Skin of body (tissue), 1 donor: ENCODE measurements at regions not wholly inside any gene's neighbourhood (a gene's known extent, or its start where the extent isn't known, plus 50 kb on each side); places are given as distances from the start of the nearest gene placed in this dataset.
"Not testable (repeated sequence)": the region's sequence is repeated elsewhere in the genome, so short reads cannot be mapped to it uniquely, and the experiment has no call there.

Experiments
- DNase-seq: peaks from one replicate; lab custom pipeline; 2025; lab: John Stamatoyannopoulos, UW

GRCh38 chr3:72281551-72281950, 496.6 kb upstream of the PROK2 start:
- no peak for DNase-seq

DNA sequence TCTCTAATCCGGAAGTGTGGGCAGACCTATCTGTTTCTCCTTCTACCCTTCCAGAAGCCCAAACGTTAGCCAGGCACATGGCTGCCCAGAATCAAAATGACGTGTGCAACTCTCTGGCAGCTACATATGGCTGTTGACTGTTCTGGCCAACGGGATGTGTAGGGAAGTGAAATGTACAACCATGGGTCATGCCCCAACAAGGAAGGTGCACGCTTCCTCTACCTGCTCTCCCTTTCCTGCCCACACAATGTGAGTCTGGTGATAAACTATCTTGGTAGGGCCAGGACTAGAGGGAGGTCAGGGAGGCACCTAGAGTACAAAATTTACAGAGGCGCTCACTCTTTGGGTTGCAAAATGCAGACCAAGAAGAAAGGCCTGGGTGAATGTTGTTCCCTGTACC, 495.9 kb upstream of the PROK2 start:
- no peak for DNase-seq

DNA sequence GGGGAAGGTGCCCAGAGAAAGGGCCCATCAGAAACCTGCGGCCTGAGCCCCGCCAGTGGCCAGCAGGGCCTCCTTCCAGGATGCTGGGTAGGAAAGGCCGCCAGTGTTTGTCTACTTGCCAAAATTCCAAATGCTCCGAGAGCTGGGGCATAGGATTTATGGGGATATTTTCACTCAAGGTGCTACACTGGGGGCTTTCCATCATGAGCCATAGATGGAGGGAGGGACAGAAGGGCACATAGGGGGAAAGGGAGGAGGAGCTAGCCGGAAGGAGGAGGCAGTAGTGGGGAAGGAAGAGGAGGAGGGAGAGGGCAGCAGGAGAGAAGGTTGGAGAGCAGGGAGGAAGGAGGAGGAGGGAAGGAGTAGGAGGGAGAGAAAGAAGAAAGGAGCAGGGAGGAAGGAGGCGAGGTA, 494.7 kb upstream of the PROK2 start:
- DNase-seq = no peak

- DNase-seq = no peak
These were observed 494.2 kb upstream of the PROK2 start for GRCh38 chr3:72279068-72279604.

DNA sequence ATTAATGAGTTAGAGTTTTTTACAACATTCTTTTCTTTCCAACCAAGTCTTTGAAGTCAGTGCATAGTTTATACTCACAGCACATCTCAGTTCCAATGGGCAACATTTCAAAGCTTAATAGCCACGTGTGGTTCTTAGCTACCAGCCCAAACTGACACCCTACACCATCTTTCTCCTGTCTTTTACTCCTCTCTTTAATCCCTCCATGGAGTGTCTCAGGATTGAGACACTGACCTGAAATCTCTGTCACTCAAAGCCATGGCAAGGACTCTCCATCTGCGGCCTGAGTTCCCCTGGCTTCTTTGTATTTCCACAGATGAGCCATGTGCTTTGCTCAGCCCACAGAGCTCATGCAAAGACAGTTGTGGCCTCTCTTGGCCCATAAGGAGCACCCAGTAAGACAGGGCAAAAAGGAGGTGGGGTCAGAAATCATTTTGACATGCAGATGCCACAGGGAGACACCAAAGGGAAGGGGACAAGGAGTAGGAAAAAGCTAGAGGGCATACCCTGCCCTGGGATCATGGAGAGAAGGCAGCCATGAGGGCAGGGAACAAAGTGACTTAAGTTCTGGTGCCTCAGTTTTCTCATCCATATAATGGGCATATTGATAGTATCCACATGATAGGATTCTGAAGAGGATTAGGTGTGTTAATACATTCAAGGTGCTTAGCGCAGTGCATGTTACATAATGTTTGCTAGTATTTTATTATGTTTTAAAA, 493.6 kb upstream of the PROK2 start:
- no peak for DNase-seq

DNA sequence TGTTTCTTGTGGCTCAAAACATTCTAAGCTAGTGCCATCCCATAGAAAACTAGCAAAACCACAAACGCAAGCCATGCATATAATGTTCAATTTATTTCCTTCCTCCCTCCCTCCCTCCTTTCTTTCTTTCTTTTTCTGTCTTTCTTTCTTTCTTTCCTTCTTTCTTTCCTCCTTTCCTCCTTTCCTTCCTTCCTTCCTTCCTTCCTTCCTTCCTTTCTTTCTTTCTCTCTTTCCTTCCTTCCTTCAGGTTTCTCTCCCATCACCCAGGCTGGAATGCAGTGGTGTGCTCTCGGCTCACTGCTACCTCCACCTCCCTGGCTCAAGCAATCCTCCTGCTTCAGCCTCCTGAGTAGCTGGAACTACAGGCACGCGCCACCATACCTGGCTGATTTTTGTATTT, 492.8 kb upstream of the PROK2 start:
- DNase-seq = no peak

DNA sequence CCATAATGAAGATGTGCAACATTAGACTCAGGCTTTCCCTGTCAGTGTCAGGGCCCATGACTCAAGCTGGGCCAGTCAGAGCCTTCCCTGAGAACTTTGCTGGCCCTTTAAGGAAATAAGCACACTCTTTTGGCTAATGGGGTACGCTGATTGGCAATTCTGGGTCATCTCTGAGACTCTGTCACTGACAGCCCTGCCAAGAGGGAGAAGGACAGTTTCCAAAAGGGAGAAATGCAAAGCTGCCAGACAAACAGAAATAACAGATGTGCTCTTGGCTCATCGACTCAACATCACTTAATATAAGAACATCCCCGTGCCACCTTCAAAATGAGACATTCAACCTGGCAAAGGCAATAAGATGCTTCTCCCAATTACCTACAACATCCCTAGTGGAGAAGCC, 491.9 kb upstream of the PROK2 start:
- no peak for DNase-seq

DNA sequence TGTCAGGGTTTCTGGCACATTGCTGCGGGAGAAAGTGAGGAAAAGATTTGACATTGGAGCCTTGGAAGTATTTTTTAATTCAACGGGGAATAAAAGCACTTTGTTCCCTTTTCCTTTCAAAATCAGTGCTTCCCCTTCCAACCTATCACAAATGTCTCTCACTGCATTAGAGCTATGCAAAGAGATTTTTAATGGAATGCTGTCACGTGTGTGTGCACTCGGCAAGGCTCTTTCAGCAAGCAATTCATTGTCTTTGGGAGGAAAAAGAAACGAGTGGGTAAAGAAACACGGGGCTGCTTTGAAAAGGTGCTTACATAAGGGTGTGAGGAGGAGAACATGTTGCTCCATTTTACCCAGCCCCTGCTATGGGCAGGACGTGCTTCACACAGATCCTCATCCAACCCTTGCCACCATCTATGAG, 490.4 kb upstream of the PROK2 start:
- no peak for DNase-seq

- DNase-seq = peak; percentile 49
These were observed 489.8 kb upstream of the PROK2 start for GRCh38 chr3:72274493-72275330.

GRCh38 chr3:72273615-72274014, 488.7 kb upstream of the PROK2 start:
- no peak for DNase-seq

DNA sequence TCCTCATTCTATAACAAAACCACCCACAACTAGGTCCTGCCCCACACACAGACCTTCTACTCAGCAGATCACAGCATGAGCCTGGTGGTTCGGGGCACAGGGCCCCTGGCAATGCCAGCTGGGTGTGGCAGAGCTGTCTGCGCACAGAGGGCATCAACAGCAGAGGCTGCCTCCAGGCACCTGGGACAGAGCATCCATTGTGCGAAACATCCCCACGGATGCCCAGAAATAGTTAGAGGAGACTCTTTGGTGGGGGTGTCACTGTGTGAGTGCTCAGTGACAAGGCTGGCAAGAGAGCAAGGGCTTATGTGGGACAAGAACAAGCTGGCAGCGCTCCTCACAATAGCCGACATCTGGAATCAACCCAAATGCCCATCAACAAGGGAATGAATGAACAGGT, 487.4 kb upstream of the PROK2 start:
- DNase-seq = no peak

DNA sequence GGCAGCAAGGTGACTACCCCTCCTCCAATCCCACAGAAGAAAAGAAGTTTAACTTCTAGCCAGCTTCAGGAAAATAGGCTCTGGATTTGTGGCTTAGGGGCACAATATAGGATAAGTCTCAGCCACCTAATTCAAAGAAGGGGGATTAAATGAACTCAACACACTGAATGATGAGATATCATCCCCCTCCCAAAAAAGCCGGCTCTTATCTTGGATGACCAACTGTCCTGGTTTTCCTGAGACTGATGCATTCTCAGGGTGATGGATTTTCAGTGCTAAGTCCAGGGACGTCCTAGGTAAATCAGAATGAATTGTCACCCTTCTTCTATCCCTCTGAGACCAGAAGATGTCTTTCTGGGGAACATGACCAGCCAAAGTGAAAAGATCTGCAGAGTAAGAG, 487.0 kb upstream of the PROK2 start:
- no peak for DNase-seq

GRCh38 chr3:72271216-72271615, 486.3 kb upstream of the PROK2 start:
- no peak for DNase-seq

- no peak for DNase-seq
These were observed 485.8 kb upstream of the PROK2 start for GRCh38 chr3:72270730-72271129.

DNA sequence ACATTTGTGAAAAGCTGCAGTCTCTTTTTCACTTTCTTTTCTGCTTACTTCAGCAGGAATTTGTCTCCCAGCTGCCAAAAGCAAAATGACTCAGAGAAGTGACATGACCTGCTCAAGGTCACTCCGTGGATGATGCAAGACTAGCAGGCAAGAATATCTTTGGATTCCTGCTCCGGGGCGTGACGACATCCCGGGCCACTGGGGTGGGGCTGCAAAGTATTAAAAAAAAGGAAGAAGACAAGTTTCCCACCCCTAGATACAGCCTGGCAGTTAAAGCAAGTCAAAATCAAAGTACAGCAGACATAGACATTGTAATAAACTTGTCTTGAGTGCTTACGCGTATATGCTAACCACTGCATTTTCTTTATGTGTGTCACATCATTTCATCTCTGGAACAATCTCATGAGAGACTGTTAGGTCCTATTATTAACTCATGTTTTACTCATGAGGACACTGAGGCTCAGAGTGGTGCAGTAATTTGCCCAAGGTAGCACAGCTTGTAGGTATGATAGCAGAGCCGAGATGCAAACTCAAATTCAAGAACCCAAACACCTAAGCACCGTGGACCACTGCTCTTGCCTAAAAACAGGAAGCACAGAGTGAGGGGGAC, 485.2 kb upstream of the PROK2 start:
- DNase-seq = peak; percentile 90

- peak; percentile 19 for DNase-seq
These were observed 484.5 kb upstream of the PROK2 start for GRCh38 chr3:72269475-72269874.

DNA sequence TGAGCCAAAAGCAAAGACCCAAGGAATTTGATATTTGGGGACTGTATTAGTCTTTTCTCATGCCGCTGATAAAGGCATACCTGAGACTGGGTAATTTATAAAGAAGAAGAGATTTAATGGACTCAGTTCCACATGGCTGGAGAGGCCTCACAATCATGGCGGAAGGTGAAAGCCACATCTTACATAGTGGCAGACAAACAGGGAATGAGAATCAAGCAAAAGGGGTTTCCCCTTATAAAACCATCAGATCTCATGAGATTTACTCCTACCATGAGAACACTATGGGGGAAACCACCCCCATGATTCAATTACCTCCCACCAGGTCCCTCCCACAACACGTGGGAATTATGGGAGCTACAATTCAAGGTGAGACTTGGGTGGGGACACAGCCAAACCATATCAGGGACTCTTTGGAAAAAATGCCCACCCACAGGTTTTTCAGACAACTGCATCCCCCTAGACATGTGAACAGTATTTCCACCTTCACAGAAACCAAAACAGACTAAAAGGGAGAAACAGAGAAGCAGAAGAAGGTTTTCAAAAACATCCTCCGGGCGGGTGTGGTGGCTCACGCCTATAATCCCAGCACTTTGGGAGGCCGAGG, 482.1 kb upstream of the PROK2 start:
- DNase-seq = not testable (repeated sequence)

GRCh38 chr3:72266016-72266370, 481.0 kb upstream of the PROK2 start:
- peak; percentile 27 for DNase-seq

DNA sequence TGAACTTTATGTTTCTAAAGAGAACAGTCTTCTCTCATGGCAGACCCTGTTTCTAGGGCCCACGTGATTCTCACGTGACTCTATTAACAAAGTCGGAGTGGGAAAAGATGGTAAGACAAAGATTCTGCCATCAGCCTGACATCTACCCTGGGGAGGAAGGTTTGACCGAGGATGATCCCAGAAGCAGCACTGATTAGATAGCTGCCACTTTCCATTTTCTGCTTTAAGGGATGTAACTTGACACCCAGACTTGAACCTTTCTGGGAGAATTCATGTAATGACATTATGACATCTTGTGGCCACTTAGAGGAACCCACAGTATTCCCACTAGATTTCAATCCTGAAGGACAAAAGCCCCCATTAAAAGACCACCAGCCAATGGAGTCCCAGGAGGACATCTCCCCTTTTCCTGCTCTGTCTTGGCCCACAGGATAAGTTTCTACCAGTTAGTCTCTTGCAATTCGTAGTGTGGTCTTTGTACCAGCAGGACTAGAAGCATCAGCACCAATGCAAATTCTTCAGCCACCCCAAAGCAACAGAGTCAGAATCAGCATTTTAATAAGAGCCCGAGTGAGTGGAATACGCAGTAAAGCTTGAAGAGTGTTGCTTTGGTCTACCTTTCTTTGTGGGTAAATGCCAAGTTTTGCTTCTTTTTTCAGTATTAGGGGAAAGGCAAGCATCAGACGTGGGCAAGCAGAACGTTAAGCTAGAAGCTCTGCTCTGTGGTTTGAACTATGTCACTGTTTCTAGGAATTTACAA, 480.5 kb upstream of the PROK2 start:
- DNase-seq = no peak

DNA sequence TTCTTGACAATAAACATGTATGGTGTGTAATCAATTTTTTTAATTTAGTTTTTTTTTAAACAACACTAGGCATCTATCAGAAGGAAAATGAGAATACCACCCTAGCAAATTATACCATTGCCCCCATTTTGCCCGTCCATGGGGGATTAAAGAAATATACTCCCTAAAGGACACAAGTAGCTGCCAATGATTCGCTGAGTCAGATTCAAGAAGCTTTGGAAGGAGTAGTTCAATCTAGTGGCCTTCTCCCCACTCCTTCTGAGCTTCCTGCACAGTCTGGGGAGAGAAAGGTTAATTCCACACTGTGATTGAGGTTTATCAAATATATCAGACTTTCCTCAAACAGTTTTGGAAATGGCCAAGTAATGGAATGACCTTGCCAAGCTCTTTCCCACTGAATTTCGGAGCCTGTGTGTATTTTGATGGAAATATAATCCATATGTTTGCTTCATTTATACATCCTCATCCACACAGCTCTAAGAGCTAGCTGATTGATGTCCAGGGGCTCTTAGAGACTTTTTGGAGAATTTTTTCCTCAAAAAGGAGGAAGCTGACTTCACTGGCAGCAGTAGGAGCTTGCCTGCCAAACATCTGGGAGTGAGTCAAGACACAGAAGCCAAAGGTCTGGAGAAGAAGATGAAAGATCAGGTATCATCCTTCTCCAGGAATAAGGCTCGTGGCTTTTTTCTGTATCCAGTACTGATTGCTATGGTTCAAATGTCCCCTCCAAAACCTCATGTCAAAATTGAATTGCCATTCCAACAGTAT, 478.5 kb upstream of the PROK2 start:
- DNase-seq = no peak
